Skeletal muscle cell (primary cell): ENCODE measurements at regions not wholly inside any gene's neighbourhood (a gene's known extent, or its start where the extent isn't known, plus 50 kb on each side); places are given as distances from the start of the nearest gene placed in this dataset.
A peak's percentile ranks its signal among the peaks of the same experiment; 100 is the strongest.
"Not testable (repeated sequence)": the region's sequence is repeated elsewhere in the genome, so short reads cannot be mapped to it uniquely, and the experiment has no call there.

Experiments used
- DNase-seq: peaks from one replicate; pipeline ENCODE4 v3.0.0-alpha.2; 2010; ENCODE audit warnings: low read depth
- H3K4me3 ChIP-seq: 2 replicates; pipeline ENCODE4 v1.5.1; 2011; ENCODE audit warnings: low read depth, mild to moderate bottlenecking, control low read depth, low read length, moderate library complexity

DNA sequence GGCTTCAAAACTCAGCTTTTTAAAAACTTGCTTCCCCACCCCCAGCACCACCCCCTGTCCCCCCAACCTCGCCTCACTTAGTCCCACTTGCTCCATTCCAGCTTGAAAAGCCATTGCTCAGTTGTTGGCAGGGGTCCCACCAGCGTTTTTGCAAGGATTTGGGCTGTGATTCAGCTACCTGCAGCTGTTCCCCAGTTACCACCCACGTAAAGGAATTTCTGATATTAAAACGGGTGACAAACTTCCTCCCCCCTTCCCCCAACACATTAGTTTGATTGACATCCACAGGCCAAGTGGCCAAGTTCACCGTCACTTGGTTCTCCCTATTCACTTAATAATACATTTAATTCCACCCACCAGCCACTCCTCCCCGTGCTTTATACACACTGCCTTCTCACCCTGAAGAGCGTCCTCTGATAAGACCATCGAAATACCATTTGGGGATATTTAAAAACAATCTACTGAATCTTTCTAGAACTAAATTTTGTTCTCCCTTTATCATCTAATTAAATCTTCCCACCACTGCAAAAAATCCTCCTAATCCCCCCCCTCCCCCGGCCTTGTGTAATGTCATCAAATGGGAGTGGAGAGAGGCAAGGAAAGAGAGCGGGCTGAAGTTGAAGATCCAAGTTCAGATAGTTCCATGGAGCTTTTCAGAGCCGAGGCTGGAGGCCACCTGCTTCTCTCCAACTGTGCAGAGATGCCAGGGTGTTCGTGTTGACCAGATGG, 55.1 kb downstream of the SOX9 start:
- no peak overlapping the region for H3K4me3 ChIP-seq
- DNase-seq: peak; percentile 39

GRCh38 chr17:72176516-72176851, 55.7 kb downstream of the SOX9 start:
- H3K4me3 ChIP-seq: no peak overlapping the region
- no peak for DNase-seq

DNA sequence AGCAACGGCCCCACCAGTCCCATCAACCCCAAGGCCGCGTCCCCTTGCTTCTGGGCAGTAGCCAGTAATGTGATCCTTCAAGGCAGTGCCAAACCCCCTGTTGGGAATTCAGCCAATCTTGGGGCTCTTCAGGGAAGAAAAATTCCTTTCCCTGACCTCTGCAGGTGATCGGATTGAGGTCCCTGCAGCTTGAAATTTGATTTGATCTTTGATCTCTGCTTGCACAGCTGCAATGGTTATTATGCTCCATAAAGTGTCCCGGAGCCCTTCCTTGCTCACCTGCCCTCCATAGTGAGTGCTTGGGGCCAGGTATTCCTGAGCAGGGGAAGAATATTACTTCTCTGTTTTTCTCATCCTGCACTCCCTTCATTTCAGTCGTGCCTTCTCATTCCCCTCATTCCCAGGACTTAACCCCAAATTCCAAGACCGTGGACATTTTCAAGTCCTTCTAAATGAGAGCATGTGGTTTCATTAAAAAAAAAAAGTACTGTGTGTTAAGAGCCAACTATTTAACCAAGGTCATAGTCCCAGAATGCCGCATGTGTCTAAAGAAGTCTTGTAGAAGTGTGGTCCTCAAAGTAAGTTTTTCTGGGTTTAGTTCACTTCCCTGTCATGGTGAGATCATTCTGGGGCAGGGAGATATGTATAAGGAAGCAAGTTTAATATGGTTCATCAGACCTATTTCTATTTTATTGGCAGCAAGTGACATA, 56.3 kb downstream of the SOX9 start:
- no peak for DNase-seq
- no peak overlapping the region for H3K4me3 ChIP-seq

GRCh38 chr17:72177738-72178137, 56.9 kb downstream of the SOX9 start:
- DNase-seq: no peak
- no peak overlapping the region for H3K4me3 ChIP-seq

GRCh38 chr17:72182371-72182873, 61.6 kb downstream of the SOX9 start:
- no peak overlapping the region for H3K4me3 ChIP-seq
- DNase-seq: no peak

DNA sequence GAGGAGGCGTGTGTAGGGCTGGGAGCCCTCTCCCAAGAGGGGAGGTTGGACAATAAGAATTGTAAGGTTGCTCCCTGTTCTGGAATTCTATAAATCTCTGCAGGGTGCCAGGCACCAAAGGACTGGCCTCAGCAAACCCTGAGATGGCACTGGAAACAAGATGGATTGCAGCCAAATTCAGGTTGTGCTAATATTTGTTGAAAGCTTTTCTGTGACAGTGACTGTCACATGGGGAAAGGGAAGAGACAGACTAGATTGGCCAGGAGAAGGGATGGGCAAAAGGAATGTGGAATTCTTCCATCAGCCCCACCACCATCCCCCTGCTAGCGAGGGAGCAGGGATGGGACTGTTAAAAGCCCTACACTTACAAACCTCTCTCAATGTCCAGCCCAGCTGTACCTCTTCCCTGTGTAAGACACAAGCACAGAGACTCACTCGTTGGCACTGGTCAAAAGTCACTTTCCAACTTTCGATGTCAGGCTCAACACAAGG, 62.4 kb downstream of the SOX9 start:
- no peak overlapping the region for H3K4me3 ChIP-seq
- DNase-seq: no peak

DNA sequence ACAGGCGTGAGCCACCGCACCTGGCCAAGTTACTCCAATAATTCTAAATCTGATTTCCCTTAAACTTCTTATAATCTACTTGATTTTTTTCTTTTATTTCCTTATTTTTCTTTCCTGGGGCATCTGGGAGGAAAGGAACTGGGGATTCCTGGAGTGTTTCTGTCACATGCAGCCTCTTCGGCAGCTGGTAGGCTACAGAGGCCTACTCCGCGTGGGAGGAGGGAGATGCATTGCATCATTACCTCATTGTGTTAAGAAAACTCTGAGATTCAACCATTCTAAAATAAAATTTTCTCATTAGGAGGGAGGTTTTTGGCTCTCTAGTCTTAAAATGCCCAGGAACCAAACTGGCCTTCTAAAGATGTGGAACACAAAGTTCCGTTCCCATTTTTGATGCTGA, 64.0 kb downstream of the SOX9 start:
- DNase-seq: no peak

DNA sequence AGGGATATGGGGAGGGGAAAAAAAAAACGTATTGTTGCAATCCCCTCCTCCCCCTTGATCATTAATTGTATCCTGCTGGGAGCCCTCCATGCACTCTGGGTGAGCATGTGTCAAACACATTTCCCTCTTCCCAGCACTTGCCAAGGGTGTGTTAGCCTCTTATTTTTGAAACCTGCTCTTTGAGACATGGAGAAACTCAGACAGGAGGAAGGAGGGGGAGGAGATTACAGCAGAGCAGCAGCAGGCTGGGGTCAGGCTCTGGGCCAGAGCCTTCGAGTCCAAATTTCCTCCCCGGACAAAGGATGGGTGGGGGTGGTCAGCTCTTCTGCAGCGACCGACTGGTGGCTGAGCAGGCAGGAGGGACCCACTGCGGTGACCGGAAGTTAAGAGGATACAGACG, 64.7 kb downstream of the SOX9 start:
- DNase-seq: no peak
- H3K4me3 ChIP-seq: no peak overlapping the region

More for the DNA sequence above, 64.0 kb downstream of the SOX9 start:
- no peak overlapping the region for H3K4me3 ChIP-seq

DNA sequence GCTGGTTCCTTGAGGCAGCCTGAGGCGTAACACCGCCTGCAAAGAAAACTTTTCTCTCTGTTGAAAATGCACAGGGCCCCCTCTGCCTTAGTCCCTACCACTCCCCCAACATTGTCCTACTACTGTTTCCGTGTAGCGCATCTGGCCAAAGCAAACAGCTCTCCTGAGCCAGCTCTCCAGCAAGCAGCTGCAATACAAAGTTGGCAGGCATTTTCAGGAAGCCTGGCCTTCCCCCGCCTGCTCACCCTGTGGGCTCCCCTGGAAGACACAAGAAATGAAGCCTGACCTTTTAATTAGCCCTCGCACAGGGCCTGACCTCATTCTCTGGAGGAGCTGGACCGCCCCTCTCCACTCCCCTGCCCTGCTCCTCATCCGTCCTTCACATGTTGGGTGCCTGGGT, 66.7 kb downstream of the SOX9 start:
- peak; percentile 22 for DNase-seq
- H3K4me3 ChIP-seq: no peak overlapping the region

DNA sequence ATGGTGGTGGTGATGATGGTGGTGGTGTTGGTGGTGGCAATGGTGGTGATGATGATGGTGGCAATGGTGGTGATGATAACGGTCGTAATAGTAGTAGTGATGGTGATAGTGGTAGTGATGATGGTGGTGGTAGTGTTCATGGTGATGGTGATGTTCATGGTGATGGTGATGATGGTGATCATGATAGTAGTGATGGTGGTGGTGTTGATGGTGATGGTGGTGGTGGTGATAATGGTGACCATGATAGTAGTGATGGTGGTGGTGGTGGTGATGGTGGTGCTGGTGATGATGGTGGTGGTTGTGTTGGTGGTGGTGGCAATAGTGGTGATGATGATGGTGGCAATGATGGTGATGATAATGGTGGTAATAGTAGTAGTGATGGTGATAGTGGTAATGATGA, 68.0 kb downstream of the SOX9 start:
- no peak overlapping the region for H3K4me3 ChIP-seq
- DNase-seq: no peak

DNA sequence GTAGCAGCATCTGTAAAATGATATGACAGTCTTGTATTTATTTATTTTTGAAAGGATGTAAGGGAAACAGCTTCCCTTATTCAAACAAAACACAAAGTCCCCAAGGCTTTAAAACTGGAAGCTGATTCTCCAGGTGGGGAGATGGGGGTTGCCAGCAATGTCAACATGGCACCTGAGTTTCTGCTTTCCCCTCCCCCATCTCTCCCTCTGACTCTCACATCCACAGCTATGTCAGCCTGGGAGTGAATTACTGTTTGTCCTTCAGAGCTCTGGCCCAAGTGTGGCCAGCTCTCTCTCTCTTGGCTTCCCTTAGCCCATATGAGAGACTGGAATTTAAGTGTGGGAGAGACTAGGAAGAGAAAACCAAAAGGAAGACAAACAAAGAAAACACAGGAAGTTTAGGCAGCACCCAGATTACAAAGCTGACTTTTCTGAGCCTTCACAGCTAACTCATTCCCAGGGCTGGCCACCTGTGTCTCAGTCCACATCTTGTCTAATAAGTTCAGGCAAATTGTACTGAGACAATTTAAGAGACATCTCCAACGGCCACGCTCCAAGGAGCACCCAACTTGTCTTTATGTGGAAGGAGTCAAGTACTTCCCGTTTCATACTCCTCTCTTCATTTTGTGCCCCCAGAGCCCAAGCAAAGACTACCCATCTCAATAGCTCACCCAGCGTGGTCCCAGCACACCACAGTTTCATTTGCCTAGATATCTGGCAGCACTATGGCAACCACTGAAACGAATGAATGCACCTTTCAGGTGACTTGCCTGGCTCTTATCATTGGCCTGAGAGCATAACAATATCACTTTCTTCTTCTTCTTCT, 69.2 kb downstream of the SOX9 start:
- DNase-seq: no peak
- no peak overlapping the region for H3K4me3 ChIP-seq

DNA sequence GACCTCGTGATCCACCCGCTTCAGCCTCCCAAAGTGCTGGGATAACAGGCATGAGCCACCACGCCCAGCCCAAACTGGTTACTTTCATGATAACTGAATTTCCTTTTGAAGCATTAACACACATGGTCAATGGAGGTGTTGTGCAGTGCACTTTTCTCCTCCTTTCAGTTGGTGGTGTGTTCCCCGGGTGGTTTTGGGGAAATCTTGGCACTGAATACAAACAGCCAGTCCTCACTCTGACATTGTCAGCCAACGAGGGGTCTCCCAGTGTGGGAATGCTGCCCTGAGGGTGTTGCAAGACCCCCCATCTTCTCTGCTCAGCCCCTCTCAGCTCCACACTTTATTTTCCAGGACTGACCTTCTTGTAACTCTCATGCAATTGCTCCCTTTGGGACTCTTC, 70.5 kb downstream of the SOX9 start:
- no peak overlapping the region for H3K4me3 ChIP-seq
- no peak for DNase-seq

- peak; percentile 65 for DNase-seq
These were observed 71.3 kb downstream of the SOX9 start for GRCh38 chr17:72191921-72192799.

DNA sequence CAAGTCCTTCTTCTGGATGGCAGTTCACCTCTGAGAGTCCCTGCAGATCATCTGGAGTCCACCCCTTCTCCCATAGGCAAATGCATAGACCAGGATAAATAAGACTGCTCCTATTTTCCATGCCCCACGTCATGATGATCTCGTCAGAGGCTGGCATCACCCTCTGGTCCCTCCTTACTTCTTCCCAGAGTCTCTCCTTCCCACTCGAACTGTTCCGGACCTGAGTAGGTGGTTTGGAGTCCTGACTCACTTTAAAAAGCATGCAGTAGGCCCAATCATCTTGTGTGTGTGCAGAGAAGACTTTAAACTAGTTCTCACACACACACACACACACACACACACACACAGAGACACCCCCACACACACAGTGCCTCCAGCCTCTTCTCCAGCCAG, 72.0 kb downstream of the SOX9 start:
- DNase-seq: peak; percentile 40
- H3K4me3 ChIP-seq: no peak overlapping the region

More at GRCh38 chr17:72191921-72192799, 71.3 kb downstream of the SOX9 start:
- H3K4me3 ChIP-seq: no peak overlapping the region

- DNase-seq: peak; percentile 45
- no peak overlapping the region for H3K4me3 ChIP-seq
These were observed 72.7 kb downstream of the SOX9 start for GRCh38 chr17:72193391-72194106.

DNA sequence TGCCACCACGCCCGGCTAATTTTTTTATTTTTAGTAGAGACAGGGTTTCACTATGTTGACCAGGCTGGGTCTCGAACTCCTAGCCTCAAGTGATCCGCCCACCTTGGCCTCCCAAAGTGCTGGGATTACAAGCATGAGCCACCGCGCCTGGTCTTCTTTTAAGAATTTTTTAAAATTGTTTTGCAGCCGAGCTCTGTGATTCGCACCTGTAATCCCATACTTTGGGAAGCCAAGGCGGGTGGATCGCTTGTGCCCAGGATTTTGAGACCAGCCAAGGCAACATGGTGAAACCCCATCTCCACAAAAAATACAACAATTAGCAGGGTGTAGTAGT, 73.3 kb downstream of the SOX9 start:
- H3K4me3 ChIP-seq, DNase-seq: not testable (repeated sequence)

DNA sequence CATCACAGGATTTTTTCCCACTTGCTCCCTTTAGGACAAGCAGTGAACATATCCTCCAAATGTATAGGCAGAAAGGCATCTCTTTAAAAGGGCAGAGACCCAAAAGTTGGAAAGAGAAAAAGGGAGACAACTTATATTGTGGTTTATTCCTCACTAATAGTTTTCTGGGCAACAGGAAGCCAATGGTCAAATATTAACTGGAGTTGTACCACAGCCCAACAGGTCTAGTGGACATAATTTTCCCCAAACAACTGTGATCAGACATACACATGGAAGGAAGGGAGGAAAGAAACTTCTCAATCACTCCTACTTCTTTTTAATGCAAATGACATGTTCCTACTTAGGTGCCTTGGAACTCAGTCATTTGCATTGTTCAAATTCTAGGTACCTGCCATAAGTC, 78.4 kb downstream of the SOX9 start:
- DNase-seq: no peak
- no peak overlapping the region for H3K4me3 ChIP-seq

- no peak for DNase-seq
- H3K4me3 ChIP-seq: no peak overlapping the region
These were observed 83.9 kb downstream of the SOX9 start for GRCh38 chr17:72204742-72205141.

GRCh38 chr17:72205357-72205756, 84.5 kb downstream of the SOX9 start:
- no peak overlapping the region for H3K4me3 ChIP-seq
- no peak for DNase-seq
